ENCODE measurements at regions not wholly inside any gene's neighbourhood (a gene's known extent, or its start where the extent isn't known, plus 50 kb on each side); places are given as distances from the start of the nearest gene placed in this dataset.

GRCh38 chr4:108272561-108272960 is 103.8 kb upstream of the LEF1 start (continued):
- TF ChIP-seq SIN3A (IDR thresholded peaks at IDR 0.05; ENCODE audit: borderline replicate concordance, low read depth, low read length) (no peak), CHD2 (IDR thresholded peaks at IDR 0.05; ENCODE audit: low read length, partially characterized antibody) (no peak), USF2 (IDR thresholded peaks at IDR 0.05; ENCODE audit: borderline replicate concordance, low read depth, low read length) (no peak)

GRCh38 chr4:108272046-108272445 is 103.3 kb upstream of the LEF1 start:
- WGBS (ENCODE audit: low lambda C conversion rate) = 7% methylated on average over 3 of the region's 3 CpGs
- no peaks in the 10 kb centered on the region for H3K79me2 ChIP-seq (ENCODE audit: insufficient read depth)
- H3K4me3 ChIP-seq (ENCODE audit: low read depth in 2 of 2, low read length in 1 of 2) = no peak overlapping the region
- no peak for TF ChIP-seq ELF1 (IDR thresholded peaks at IDR 0.05)
- TF ChIP-seq MAX (IDR thresholded peaks at IDR 0.05; ENCODE audit: low read depth) = no peak
- TF ChIP-seq IRF3 (IDR thresholded peaks at IDR 0.05; ENCODE audit: low read depth, low read length) = no peak
- no peak for TF ChIP-seq ZBTB33 (IDR thresholded peaks at IDR 0.05; ENCODE audit: borderline replicate concordance, low read depth)
- no peak for TF ChIP-seq CHD2 (IDR thresholded peaks at IDR 0.05; ENCODE audit: low read length, partially characterized antibody)
- no peak for TF ChIP-seq EP300 (IDR thresholded peaks at IDR 0.05; ENCODE audit: borderline replicate concordance in 1 of 2, low read depth in 1 of 2, low read length in 1 of 2)
- TF ChIP-seq REST (IDR thresholded peaks at IDR 0.05; ENCODE audit: low read depth, low read length) = no peak
- TF ChIP-seq GABPA (IDR thresholded peaks at IDR 0.05; ENCODE audit: low read depth) = no peak
- TF ChIP-seq NRF1 (IDR thresholded peaks at IDR 0.05; ENCODE audit: low read depth, low read length) = no peak
- no peak for TF ChIP-seq RXRA (IDR thresholded peaks at IDR 0.05; ENCODE audit: borderline replicate concordance, low read depth)
- TF ChIP-seq SIN3A (IDR thresholded peaks at IDR 0.05; ENCODE audit: borderline replicate concordance, low read depth, low read length) = no peak
- no peak for TF ChIP-seq CTCF (IDR thresholded peaks at IDR 0.05)
- no peak for TF ChIP-seq FOXM1 (IDR thresholded peaks at IDR 0.05; ENCODE audit: low read depth)
- no peak for TF ChIP-seq RAD21 (IDR thresholded peaks at IDR 0.05; ENCODE audit: low read length)
- no peak for TF ChIP-seq POLR2AphosphoS5 (IDR thresholded peaks at IDR 0.05; ENCODE audit: low read depth, low read length)
- no peak for TF ChIP-seq GATA2 (CRISPR knock-in tag; IDR thresholded peaks at IDR 0.05)
- no peak for TF ChIP-seq RCOR1 (IDR thresholded peaks at IDR 0.05; ENCODE audit: low read length)
- no peak for TF ChIP-seq MXI1 (IDR thresholded peaks at IDR 0.05; ENCODE audit: low read depth, low read length)
- TF ChIP-seq TEAD4 (IDR thresholded peaks at IDR 0.05; ENCODE audit: borderline replicate concordance, insufficient read depth) = no peak
- no peak for TF ChIP-seq TCF12 (IDR thresholded peaks at IDR 0.05)
- no peaks in the 10 kb centered on the region for H3K27me3 ChIP-seq (ENCODE audit: insufficient read depth)
- H3K4me2 ChIP-seq = no peak overlapping the region
- no peak overlapping the region for H3K27ac ChIP-seq (ENCODE audit: low read depth in 2 of 2, low read length in 1 of 2)
- no peak overlapping the region for H3K9ac ChIP-seq
- CTCF ChIA-PET = interaction anchor here (1.0 kb wide), 1 partner anchor 253 kb away, joined by 3 read pairs; no protein-coding TSS in a partner anchor
- POLR2A ChIA-PET = no interaction called here
- H4K20me1 ChIP-seq (ENCODE audit: insufficient read depth) = no peaks in the 10 kb centered on the region
- no peaks in the 10 kb centered on the region for H3K9me2 ChIP-seq
- H3F3A ChIP-seq (replicated peaks; ENCODE audit: insufficient read depth) = no peaks in the 10 kb centered on the region
- DNase-seq = no peak
- H3K9me3 ChIP-seq = no peaks in the 10 kb centered on the region
- no peak overlapping the region for H2AFZ ChIP-seq (ENCODE audit: low read depth)
- H3K4me1 ChIP-seq (ENCODE audit: control insufficient read depth in 1 of 2, insufficient read depth in 2 of 2, low read depth in 1 of 2, low read length in 1 of 2) = no peaks in the 10 kb centered on the region
- no peaks in the 10 kb centered on the region for H3K36me3 ChIP-seq (replicated peaks in 1 of 2; ENCODE audit: control insufficient read depth in 1 of 2, insufficient read depth in 2 of 2, low read length in 1 of 2)
